OCI-LY1 (cell line): ENCODE measurements at regions not wholly inside any gene's neighbourhood (a gene's known extent, or its start where the extent isn't known, plus 50 kb on each side); places are given as distances from the start of the nearest gene placed in this dataset.

ENCODE experiments used
- H2AFZ ChIP-seq: fragments of 200-600 bp; sonication (generic), shearing (Covaris generic); 2 replicates; pipeline ENCODE4 v1.6.0; 2014; ENCODE audit warnings: antibody characterized with exemption, mild to moderate bottlenecking, low read length
- H3F3A ChIP-seq: fragments of 200-600 bp; sonication (generic), shearing (Covaris generic); 2 replicates; pipeline ENCODE4 v1.6.0; 2014; ENCODE audit warnings: mild to moderate bottlenecking, antibody characterized with exemption, low read length, moderate library complexity; ENCODE audit not compliant: insufficient read depth
- H3K27ac ChIP-seq: fragments of 200-600 bp; sonication (generic); 2 replicates; pipeline ENCODE4 v1.5.1; 2014; ENCODE audit warnings: low read length, mixed run types, mild to moderate bottlenecking, low read depth; ENCODE audit not compliant: poor library complexity, severe bottlenecking
- H3K27me3 ChIP-seq: fragments of 200-600 bp; sonication (generic); 2 replicates; pipeline ENCODE4 v1.6.0; 2014; ENCODE audit warnings: antibody characterized with exemption, mild to moderate bottlenecking, low read length, moderate library complexity; ENCODE audit not compliant: insufficient read depth
- H3K36me3 ChIP-seq: fragments of 200-600 bp; sonication (generic); 2 replicates; pipeline ENCODE4 v1.6.1; 2014; ENCODE audit warnings: mild to moderate bottlenecking, antibody characterized with exemption, low read length, moderate library complexity, mixed read lengths; ENCODE audit not compliant: insufficient read depth
- H3K4me1 ChIP-seq: fragments of 200-600 bp; sonication (generic); 2 replicates; pipeline ENCODE4 v1.5.1; 2014; ENCODE audit warnings: mild to moderate bottlenecking, low read length, moderate library complexity; ENCODE audit not compliant: insufficient read depth, severe bottlenecking
- H3K4me2 ChIP-seq: fragments of 200-600 bp; sonication (generic), shearing (Covaris generic); 2 replicates; pipeline ENCODE4 v1.6.1; 2014; ENCODE audit warnings: low read length
- H3K4me3 ChIP-seq: fragments of 200-600 bp; sonication (generic); 2 replicates; pipeline ENCODE4 v1.5.1; 2014; ENCODE audit warnings: low read length, low read depth, mild to moderate bottlenecking, mixed read lengths; ENCODE audit not compliant: poor library complexity, severe bottlenecking
- H3K79me2 ChIP-seq: fragments of 200-600 bp; shearing (Covaris generic); 2 replicates; pipeline ENCODE4 v1.6.1; 2016; ENCODE audit warnings: mixed run types, low read length, mixed read lengths; ENCODE audit not compliant: insufficient read depth
- H3K9ac ChIP-seq: fragments of 200-600 bp; sonication (generic), shearing (Covaris generic); 2 replicates; pipeline ENCODE4 v1.6.1; 2014; ENCODE audit warnings: mild to moderate bottlenecking, low read length, mixed read lengths
- H3K9me2 ChIP-seq: fragments of 200-600 bp; sonication (generic), shearing (Covaris generic); 2 replicates; pipeline ENCODE4 v1.6.1; 2014; ENCODE audit warnings: low read depth, mild to moderate bottlenecking, low read length, mixed read lengths
- H3K9me3 ChIP-seq: fragments of 200-600 bp; shearing (Covaris generic); 2 replicates; pipeline ENCODE4 v1.6.1; 2014; ENCODE audit warnings: low read length, mixed read lengths
- H4K20me1 ChIP-seq: fragments of 200-600 bp; sonication (generic), shearing (Covaris generic); 2 replicates; pipeline ENCODE4 v1.6.0; 2016; ENCODE audit warnings: mild to moderate bottlenecking, low read length; ENCODE audit not compliant: insufficient read depth
- EZH2 ChIP-seq: fragments of 200-600 bp; sonication (generic), shearing (Covaris generic); IDR thresholded peaks from 2 replicates; pipeline ENCODE4 v1.8.0; 2017; ENCODE audit warnings: borderline replicate concordance, mixed run types, mild to moderate bottlenecking, antibody characterized with exemption, low read length, moderate library complexity, mixed read lengths
- TF ChIP-seq, protein P1 (sequence below): fragments of 200-600 bp; sonication (generic), shearing (Covaris generic); IDR thresholded peaks from 2 replicates; pipeline ENCODE4 v1.5.1; 2017; ENCODE audit warnings: mild to moderate bottlenecking, antibody characterized with exemption, low read length, moderate library complexity, mixed read lengths

GRCh38 chr5:124664287-124664686 lies 82.2 kb downstream of the ZNF608 start:
- Histone ChIP-seq H3K9me2 (no peaks in the 10 kb centered on the region), H3F3A (no peaks in the 10 kb centered on the region), H3K27ac (peak overlapping the region; percentile 89), H3K4me1 (peaks cover 97% of the 10 kb centered on the region), H3K36me3 (no peaks in the 10 kb centered on the region), H3K27me3 (no peaks in the 10 kb centered on the region), H3K79me2 (peaks cover 85% of the 10 kb centered on the region), H4K20me1 (no peaks in the 10 kb centered on the region), H3K9me3 (no peaks in the 10 kb centered on the region), H2AFZ (no peak overlapping the region), H3K9ac (no peak overlapping the region), H3K4me3 (no peak overlapping the region), H3K4me2 (peak overlapping the region; percentile 5; the same call in 1 of the 2 replicates)
- TF ChIP-seq, protein P1, sequence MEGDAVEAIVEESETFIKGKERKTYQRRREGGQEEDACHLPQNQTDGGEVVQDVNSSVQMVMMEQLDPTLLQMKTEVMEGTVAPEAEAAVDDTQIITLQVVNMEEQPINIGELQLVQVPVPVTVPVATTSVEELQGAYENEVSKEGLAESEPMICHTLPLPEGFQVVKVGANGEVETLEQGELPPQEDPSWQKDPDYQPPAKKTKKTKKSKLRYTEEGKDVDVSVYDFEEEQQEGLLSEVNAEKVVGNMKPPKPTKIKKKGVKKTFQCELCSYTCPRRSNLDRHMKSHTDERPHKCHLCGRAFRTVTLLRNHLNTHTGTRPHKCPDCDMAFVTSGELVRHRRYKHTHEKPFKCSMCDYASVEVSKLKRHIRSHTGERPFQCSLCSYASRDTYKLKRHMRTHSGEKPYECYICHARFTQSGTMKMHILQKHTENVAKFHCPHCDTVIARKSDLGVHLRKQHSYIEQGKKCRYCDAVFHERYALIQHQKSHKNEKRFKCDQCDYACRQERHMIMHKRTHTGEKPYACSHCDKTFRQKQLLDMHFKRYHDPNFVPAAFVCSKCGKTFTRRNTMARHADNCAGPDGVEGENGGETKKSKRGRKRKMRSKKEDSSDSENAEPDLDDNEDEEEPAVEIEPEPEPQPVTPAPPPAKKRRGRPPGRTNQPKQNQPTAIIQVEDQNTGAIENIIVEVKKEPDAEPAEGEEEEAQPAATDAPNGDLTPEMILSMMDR, result no peak
- no peak for TF ChIP-seq EZH2

GRCh38 chr5:124663101-124663506 lies 83.3 kb downstream of the ZNF608 start:
- no peaks in the 10 kb centered on the region for H3K9me2 ChIP-seq
- peak overlapping the region; percentile 89 for H3K27ac ChIP-seq
- no peak overlapping the region; the same call in 1 of the 2 replicates for H3K9ac ChIP-seq
- no peak overlapping the region for H3K4me3 ChIP-seq
- peak overlapping the region; percentile 29; the same call in 1 of the 2 replicates for H3K4me2 ChIP-seq
- H3K4me1 ChIP-seq, result peaks cover 98% of the 10 kb centered on the region
- H3K27me3 ChIP-seq, result no peaks in the 10 kb centered on the region
- no peaks in the 10 kb centered on the region for H3F3A ChIP-seq
- TF ChIP-seq EZH2, result no peak
- TF ChIP-seq, protein P1, result no peak
- H4K20me1 ChIP-seq, result no peaks in the 10 kb centered on the region
- H3K79me2 ChIP-seq, result peaks cover 85% of the 10 kb centered on the region
- H2AFZ ChIP-seq, result no peak overlapping the region
- H3K9me3 ChIP-seq, result no peaks in the 10 kb centered on the region
- H3K36me3 ChIP-seq, result no peaks in the 10 kb centered on the region; the same call in 1 of the 2 replicates

GRCh38 chr5:124662181-124662781 lies 84.2 kb downstream of the ZNF608 start:
- H3K9ac ChIP-seq, result peak overlapping the region; percentile 18
- no peak overlapping the region for H2AFZ ChIP-seq

More at GRCh38 chr5:124662181-124662781, 84.2 kb downstream of the ZNF608 start:
- Histone ChIP-seq H3K27ac (peak overlapping the region; percentile 89), H3K9me3 (no peaks in the 10 kb centered on the region), H3K4me2 (peak overlapping the region; percentile 29), H3F3A (no peaks in the 10 kb centered on the region), H4K20me1 (no peaks in the 10 kb centered on the region), H3K9me2 (no peaks in the 10 kb centered on the region), H3K79me2 (peaks cover 86% of the 10 kb centered on the region), H3K36me3 (no peaks in the 10 kb centered on the region; the same call in 1 of the 2 replicates), H3K27me3 (no peaks in the 10 kb centered on the region), H3K4me1 (peaks cover 100% of the 10 kb centered on the region), H3K4me3 (peak overlapping the region; percentile 4)
- TF ChIP-seq, protein P1, result peak; percentile 7; the same call in 1 of the 2 replicates
- no peak for TF ChIP-seq EZH2
